ENCODE measurements at regions not wholly inside any gene's neighbourhood (a gene's known extent, or its start where the extent isn't known, plus 50 kb on each side); places are given as distances from the start of the nearest gene placed in this dataset.
"Not testable (repeated sequence)": the region's sequence is repeated elsewhere in the genome, so short reads cannot be mapped to it uniquely, and the experiment has no call there.

GRCh38 chr2:207216457-207216856 lies 50.7 kb upstream of the KLF7 start:
- no peak for DNase-seq

- no peak for DNase-seq
These were observed 51.7 kb upstream of the KLF7 start for GRCh38 chr2:207217442-207217841.

DNA sequence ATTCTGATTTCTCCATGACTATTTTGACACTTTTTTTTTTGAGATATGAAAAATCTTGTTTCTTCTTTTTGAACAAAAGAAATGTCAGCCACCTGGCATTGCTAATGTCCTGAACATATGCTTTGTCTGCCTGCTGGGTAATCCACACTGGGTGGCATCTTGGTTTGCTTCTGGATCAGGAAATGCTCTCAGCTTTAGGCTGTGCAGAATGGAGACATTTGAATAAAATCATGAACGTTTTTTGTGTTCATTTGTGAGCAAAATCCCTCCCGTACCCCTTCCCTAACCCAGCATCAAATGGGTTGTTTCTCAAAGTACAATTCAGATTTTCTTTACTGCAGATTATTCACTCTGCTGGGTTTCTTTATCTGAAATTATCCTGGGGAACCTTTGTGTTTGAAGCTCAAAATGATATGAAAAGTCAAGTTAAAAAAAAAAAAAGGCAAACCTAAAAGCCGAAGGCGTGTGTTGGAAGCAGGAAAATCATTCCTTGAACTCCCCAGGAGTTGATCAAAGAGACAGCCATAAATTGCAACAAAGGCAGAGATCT lies 53.4 kb upstream of the KLF7 start:
- no peak for DNase-seq

GRCh38 chr2:207219676-207220501 lies 54.1 kb upstream of the KLF7 start:
- peak in 1 of 51 donors; percentile 33 for DNase-seq

DNA sequence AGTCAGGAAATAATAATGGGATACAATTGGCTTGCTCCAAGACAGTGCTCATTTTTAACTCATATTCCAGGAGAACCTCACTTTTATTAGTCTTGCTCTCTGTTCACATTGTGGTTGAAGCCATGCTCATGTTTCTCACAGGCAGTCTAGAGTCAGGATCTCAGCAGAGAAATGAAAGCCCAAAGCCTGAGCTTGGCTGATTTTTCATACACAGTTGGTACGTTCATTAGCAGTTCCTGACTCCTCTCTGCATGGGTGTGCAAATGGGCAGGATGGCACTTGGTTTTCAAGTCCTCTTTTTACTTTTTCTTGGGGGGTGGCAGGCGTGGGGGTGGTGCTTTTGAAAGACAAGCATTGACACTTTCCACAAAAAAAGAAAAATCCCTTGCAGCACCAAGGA lies 56.0 kb upstream of the KLF7 start:
- no peak for DNase-seq

DNA sequence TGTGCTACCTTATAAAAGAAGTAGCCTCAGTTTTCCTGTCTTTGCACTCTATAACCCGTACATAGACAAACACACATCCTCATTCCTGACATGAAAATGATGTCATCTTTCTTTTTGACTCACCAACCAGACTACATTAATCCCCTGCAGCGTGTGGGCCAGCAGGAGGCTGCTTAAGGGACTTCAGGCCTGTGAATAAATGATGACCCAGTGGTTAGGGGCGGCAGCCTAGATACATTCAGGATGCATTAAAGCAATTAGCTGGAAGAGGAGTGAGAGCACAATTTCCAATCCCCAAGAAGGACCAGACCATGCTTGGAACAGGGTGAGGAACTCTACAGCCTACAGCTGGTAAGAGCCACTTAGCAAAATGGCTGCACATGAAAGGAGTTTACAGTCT lies 57.3 kb upstream of the KLF7 start:
- DNase-seq, result no peak

DNA sequence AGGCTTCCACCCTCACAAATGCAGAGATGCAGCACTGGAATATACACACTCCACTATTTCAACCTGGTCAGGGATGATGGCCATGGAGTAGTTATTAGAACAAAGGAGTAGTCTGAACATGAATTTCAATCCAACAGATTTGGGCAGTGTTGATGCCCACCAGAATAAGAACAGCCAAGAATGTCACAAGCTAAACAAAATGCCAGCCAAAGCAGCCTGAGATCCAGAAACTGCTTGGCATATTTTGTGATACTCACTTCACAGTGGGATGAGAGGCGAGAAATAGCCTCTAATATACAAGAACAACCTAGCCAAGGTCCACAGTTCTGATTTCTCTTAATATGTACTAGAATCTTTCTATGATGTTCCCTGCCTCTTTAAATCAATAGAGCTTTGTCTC lies 58.6 kb upstream of the KLF7 start:
- DNase-seq, result peak in 3 of 51 donors; percentile 6 to 28 (median 18)

GRCh38 chr2:207224791-207225482 lies 59.2 kb upstream of the KLF7 start:
- DNase-seq, result no peak

- no peak for DNase-seq
These were observed 60.0 kb upstream of the KLF7 start for GRCh38 chr2:207225773-207226172.

DNA sequence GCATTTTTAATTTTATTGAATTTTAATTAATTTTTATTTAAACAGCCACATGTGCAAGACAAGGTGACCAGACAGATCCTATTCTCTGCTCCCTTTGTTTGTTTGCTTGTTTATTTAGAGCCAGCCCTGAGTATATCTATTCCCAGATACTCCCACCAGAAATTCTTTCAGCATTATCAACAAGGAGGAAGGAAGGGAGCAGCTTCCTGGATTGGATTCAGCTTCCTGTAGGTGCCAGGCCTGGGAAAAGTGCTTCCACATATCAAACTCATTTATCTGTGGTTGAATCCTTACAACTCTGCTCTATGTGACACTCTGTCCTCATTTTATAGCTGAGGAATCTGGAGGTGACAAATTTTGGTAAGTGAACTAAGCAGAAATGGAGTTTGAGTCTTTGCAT lies 60.5 kb upstream of the KLF7 start:
- no peak for DNase-seq

GRCh38 chr2:207226671-207227061 lies 60.9 kb upstream of the KLF7 start:
- no peak for DNase-seq

DNA sequence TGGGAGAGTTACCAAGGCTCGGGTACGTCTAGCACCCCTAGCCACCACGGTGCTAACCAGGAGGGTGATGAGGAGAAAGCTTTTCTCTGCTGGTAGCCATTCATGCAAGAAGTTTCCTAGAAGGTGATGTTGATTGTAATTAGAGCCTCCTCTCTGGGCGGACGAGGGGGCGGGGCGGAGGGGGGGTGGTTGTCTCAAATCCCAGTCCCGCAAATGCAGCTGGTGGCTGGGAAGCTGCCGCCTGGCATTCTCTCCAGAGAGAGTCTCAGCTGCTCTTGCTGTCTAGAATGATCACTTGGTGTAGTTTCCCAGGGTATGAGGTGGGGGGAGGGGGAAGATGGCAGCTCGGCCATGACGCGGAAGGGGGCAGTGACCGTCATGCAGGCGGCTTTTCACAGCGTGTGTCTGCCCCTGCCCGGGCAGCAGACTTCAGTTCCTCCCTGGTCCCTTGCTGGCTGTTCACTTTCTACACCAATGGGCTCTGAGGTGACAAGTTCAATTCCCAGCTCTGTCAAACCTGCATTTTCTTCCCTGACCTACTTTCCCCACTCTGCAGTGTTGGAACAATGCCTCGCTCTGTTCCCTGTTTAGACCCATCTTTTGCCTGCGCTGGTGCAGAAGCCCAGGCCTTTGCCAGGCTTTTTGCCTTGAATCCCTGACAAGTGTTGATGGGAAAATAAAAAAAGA lies 61.5 kb upstream of the KLF7 start:
- DNase-seq, result peak in 50 of 51 donors; percentile 13 to 93 (median 72)

DNA sequence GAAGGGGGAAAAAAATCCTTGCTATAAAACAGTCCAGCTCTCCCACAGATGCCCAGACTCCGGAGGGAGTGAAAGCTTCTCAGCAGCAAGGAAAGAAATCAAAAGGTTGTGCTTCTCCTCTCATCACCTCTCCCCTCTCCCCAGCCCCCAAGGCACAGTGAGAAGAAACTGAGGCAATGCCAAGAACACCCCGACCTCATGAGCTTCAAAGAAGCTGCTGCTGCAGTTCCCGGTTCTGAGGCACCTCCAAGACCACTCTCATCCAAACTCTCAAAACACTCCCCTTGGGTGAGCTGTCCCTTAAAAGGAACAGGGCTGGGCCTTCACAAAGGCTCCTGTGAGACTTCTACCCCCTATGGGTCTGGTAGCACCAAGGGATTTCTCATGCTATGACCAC lies 62.0 kb upstream of the KLF7 start:
- peak in 25 of 51 donors; percentile 4 to 86 (median 65) for DNase-seq

DNA sequence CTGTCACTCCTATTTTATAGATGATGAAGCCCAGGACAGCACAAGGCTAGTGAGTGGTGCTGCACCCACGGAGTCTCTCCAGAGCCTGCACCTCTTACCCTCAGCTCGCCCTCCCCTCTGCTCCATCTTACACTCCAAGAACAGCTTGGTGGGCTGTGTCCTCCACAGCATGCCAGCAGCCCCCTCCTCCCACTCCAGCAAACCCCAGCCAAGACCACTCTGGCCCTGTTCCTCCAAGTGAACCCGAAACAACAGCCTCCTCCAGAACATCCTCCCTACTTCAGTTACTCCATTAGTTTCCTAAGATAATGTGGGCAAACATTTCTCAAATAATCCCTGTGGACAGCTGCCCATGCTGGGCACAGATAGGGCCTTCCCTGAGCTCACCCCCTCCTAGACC lies 62.7 kb upstream of the KLF7 start:
- DNase-seq, result no peak

GRCh38 chr2:207229161-207229560 lies 63.4 kb upstream of the KLF7 start:
- no peak for DNase-seq

- DNase-seq, result peak in 1 of 51 donors; percentile 21
These were observed 64.7 kb upstream of the KLF7 start for GRCh38 chr2:207230261-207231105.

- peak in 5 of 51 donors; percentile 4 to 42 (median 21) for DNase-seq
These were observed 65.5 kb upstream of the KLF7 start for GRCh38 chr2:207231106-207231865.

DNA sequence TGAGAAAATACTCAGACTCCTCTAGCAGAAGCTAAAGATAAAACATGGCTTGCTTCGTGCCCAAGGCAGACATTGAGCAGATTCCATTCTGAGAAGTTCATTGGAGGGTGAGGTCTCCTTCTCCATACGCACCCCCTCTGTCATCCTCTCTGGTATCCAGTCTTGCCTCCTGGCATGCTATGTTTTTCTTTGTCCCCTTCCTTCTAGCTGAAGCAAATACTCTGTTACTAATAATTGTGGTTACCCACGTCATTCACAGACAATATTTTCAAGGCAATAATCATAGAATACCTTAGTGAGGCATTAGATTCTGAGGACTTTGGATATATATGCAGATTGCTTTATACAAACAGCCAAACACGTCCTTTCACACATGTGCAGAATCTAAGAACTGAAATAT lies 66.2 kb upstream of the KLF7 start:
- DNase-seq, result no peak

- DNase-seq, result not testable (repeated sequence)
These were observed 67.4 kb upstream of the KLF7 start for GRCh38 chr2:207233141-207233540.

DNA sequence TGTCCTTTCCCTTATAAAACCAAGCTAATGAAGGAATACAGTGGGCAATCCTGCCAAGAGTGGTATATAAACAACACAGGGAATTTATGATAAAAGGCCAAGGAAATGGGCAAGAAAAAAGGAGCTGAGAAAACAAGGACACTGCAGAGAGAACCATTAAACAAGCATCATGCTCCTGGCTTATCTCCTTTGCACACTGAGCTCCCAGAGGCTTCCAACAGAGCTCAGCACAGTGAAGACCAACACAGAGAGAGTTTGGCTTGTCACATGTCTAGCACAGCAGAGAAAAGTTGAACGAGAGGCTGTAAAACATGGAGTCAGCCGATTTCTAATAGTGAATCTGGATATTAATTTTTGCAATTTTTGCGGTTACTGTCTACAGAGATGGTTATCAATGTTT lies 68.0 kb upstream of the KLF7 start:
- no peak for DNase-seq
